ENCODE measurements at regions not wholly inside any gene's neighbourhood (a gene's known extent, or its start where the extent isn't known, plus 50 kb on each side); places are given as distances from the start of the nearest gene placed in this dataset.

DNA sequence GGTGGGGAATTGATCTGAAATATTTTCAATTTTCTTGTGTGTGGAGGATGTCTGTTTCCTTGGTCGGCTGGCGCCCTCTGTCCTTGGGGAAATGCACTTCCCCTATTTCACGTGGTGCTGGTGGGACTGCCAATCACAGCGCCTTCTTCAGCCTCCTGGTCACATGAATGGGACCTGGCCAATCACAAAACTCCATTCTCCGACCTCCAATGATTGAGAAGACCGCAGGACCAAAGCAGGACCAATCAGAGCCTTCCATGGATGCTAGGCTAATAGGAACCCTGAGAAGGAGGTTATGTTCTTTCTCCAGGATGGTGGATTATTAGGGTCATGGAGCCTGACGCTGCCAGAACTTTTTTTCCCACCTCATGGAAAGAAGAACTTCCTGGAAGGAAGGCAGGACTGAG is 188.7 kb downstream of the TTC8 start:
- TF ChIP-seq, protein P1, sequence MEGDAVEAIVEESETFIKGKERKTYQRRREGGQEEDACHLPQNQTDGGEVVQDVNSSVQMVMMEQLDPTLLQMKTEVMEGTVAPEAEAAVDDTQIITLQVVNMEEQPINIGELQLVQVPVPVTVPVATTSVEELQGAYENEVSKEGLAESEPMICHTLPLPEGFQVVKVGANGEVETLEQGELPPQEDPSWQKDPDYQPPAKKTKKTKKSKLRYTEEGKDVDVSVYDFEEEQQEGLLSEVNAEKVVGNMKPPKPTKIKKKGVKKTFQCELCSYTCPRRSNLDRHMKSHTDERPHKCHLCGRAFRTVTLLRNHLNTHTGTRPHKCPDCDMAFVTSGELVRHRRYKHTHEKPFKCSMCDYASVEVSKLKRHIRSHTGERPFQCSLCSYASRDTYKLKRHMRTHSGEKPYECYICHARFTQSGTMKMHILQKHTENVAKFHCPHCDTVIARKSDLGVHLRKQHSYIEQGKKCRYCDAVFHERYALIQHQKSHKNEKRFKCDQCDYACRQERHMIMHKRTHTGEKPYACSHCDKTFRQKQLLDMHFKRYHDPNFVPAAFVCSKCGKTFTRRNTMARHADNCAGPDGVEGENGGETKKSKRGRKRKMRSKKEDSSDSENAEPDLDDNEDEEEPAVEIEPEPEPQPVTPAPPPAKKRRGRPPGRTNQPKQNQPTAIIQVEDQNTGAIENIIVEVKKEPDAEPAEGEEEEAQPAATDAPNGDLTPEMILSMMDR (conservative IDR thresholded peaks at IDR 0.05; ENCODE audit: low read length) = peak; percentile 49
- no peak for TF ChIP-seq EZH2phosphoT487 (IDR thresholded peaks at IDR 0.05; ENCODE audit: borderline replicate concordance)
- Histone ChIP-seq H3K4me1 (ENCODE audit: insufficient read depth, low read length, poor library complexity, severe bottlenecking) (no peaks in the 10 kb centered on the region), H3K79me2 (ENCODE audit: insufficient read depth, low read length) (no peaks in the 10 kb centered on the region), H3K9me2 (replicated peaks; ENCODE audit: low read depth, low read length) (no peaks in the 10 kb centered on the region), H3K36me3 (ENCODE audit: insufficient read depth, low read length) (no peaks in the 10 kb centered on the region), H3F3A (ENCODE audit: low read depth) (no peaks in the 10 kb centered on the region), H3K9ac (ENCODE audit: low read depth, low read length, poor library complexity, severe bottlenecking) (no peak overlapping the region), H4K20me1 (ENCODE audit: insufficient read depth, low read length, poor library complexity, severe bottlenecking) (no peaks in the 10 kb centered on the region), H3K4me2 (ENCODE audit: low read depth, low read length, poor library complexity, severe bottlenecking) (no peak overlapping the region), H2AFZ (ENCODE audit: low read length) (no peak overlapping the region), H3K9me3 (ENCODE audit: insufficient read depth, low read depth, low read length) (no peaks in the 10 kb centered on the region), H3K4me3 (ENCODE audit: low read length, poor library complexity, severe bottlenecking) (no peak overlapping the region), H3K27me3 (ENCODE audit: insufficient read depth, low read length, poor library complexity, severe bottlenecking) (no peaks in the 10 kb centered on the region)

DNA sequence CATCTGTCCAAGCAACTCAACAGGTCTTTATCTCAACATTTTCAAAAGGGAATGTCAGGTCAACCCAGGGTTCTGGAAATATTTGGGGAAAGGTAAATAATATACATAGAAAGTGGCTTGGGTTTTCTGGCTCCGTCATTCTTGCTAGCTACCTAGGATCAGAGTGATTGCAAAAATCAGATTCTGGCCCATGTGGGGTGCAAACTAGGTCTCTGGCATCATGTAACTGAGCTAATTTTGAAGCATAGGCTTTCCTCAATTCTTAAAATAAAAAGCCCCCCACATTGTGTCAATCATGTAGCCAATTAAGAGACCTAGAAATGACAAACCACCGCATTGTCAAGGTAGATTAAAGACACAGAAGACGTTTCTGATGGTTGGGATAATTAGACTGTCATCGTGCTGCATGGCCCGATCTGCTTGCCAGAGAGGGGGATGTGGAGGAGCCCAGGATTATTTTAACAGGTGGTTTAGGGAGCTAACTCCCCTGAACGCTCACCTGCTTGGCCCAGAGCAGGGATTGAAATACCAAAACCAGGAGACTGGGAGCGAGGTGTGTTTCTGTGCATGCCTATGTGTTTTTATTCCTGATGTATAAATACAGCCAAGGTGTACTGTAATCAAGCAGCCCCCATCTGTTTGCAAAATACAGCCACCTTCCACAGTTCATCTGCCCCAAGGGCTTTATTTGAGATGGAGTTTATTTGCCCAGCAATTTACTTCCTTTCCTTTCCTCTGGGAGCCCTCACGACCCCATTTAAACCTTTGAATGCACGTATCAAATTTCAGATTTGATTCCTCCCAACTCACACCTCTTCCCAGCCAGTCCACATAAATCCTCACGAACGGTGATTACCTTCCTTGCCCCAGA is 189.5 kb downstream of the TTC8 start:
- Histone ChIP-seq H3F3A (ENCODE audit: low read depth) (no peaks in the 10 kb centered on the region), H3K27me3 (ENCODE audit: insufficient read depth, low read length, poor library complexity, severe bottlenecking) (no peaks in the 10 kb centered on the region), H2AFZ (ENCODE audit: low read length) (0 out of 2 replicates have a peak overlapping the region, but pooled peaks have one; percentile 45), H4K20me1 (ENCODE audit: insufficient read depth, low read length, poor library complexity, severe bottlenecking) (no peaks in the 10 kb centered on the region), H3K4me2 (ENCODE audit: low read depth, low read length, poor library complexity, severe bottlenecking) (no peak overlapping the region), H3K79me2 (ENCODE audit: insufficient read depth, low read length) (no peaks in the 10 kb centered on the region), H3K9ac (ENCODE audit: low read depth, low read length, poor library complexity, severe bottlenecking) (no peak overlapping the region), H3K4me3 (ENCODE audit: low read length, poor library complexity, severe bottlenecking) (no peak overlapping the region), H3K9me2 (replicated peaks; ENCODE audit: low read depth, low read length) (no peaks in the 10 kb centered on the region), H3K4me1 (ENCODE audit: insufficient read depth, low read length, poor library complexity, severe bottlenecking) (no peaks in the 10 kb centered on the region), H3K36me3 (ENCODE audit: insufficient read depth, low read length) (no peaks in the 10 kb centered on the region), H3K9me3 (ENCODE audit: insufficient read depth, low read depth, low read length) (no peaks in the 10 kb centered on the region)
- TF ChIP-seq, protein P1 (conservative IDR thresholded peaks at IDR 0.05; ENCODE audit: low read length) = no peak
- TF ChIP-seq EZH2phosphoT487 (IDR thresholded peaks at IDR 0.05; ENCODE audit: borderline replicate concordance) = no peak

DNA sequence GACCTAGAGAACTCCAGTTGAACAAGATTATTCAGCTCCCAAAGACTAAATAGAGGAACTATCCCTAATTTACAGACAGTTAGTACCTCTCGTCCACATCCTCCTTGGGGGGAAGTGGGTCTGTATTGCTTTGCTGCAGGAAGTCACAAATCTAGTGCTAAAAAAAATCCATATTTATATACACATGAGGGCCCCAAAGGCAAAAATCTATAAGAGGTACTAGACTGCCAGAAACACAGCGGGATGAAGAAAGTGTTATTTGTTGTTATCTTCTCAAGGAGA is 190.1 kb downstream of the TTC8 start:
- Histone ChIP-seq H3K27me3 (ENCODE audit: insufficient read depth, low read length, poor library complexity, severe bottlenecking) (no peaks in the 10 kb centered on the region), H3K79me2 (ENCODE audit: insufficient read depth, low read length) (no peaks in the 10 kb centered on the region), H3F3A (ENCODE audit: low read depth) (no peaks in the 10 kb centered on the region), H3K9me3 (ENCODE audit: insufficient read depth, low read depth, low read length) (no peaks in the 10 kb centered on the region), H3K4me1 (ENCODE audit: insufficient read depth, low read length, poor library complexity, severe bottlenecking) (no peaks in the 10 kb centered on the region), H3K4me2 (ENCODE audit: low read depth, low read length, poor library complexity, severe bottlenecking) (no peak overlapping the region), H4K20me1 (ENCODE audit: insufficient read depth, low read length, poor library complexity, severe bottlenecking) (no peaks in the 10 kb centered on the region), H3K9me2 (replicated peaks; ENCODE audit: low read depth, low read length) (no peaks in the 10 kb centered on the region), H3K9ac (ENCODE audit: low read depth, low read length, poor library complexity, severe bottlenecking) (no peak overlapping the region), H3K4me3 (ENCODE audit: low read length, poor library complexity, severe bottlenecking) (no peak overlapping the region), H2AFZ (ENCODE audit: low read length) (0 out of 2 replicates have a peak overlapping the region, but pooled peaks have one; percentile 45), H3K36me3 (ENCODE audit: insufficient read depth, low read length) (no peaks in the 10 kb centered on the region)
- no peak for TF ChIP-seq EZH2phosphoT487 (IDR thresholded peaks at IDR 0.05; ENCODE audit: borderline replicate concordance)
- TF ChIP-seq, protein P1 (conservative IDR thresholded peaks at IDR 0.05; ENCODE audit: low read length) = no peak
